Testis (tissue), 2 donors: ENCODE measurements at regions not wholly inside any gene's neighbourhood (a gene's known extent, or its start where the extent isn't known, plus 50 kb on each side); places are given as distances from the start of the nearest gene placed in this dataset.

Experiments used
- CTCF ChIP-seq, 3 experiments: fragments of 450-650 bp in 2 of 3; fragments of 200-600 bp in 1 of 3; sonication (generic) in 1 of 3; IDR thresholded peaks; one replicate each; pipeline ENCODE4 v1.5.1; 2016 to 2019; ENCODE audit warnings: antibody characterized with exemption in 3 of 3, mild to moderate bottlenecking in 2 of 3, moderate library complexity in 1 of 3
- POLR2A ChIP-seq: fragments of 450-650 bp; IDR thresholded peaks from one replicate; pipeline ENCODE4 v1.6.1; 2017; ENCODE audit warnings: antibody characterized with exemption, mild to moderate bottlenecking, moderate library complexity

- TF ChIP-seq CTCF (IDR thresholded peaks at IDR 0.05) (no peak), POLR2A (no peak)
These were observed 63.6 kb upstream of the ZNF217 start for GRCh38 chr20:53657279-53657678.
